ENCODE measurements at regions not wholly inside any gene's neighbourhood (a gene's known extent, or its start where the extent isn't known, plus 50 kb on each side); places are given as distances from the start of the nearest gene placed in this dataset.

DNA sequence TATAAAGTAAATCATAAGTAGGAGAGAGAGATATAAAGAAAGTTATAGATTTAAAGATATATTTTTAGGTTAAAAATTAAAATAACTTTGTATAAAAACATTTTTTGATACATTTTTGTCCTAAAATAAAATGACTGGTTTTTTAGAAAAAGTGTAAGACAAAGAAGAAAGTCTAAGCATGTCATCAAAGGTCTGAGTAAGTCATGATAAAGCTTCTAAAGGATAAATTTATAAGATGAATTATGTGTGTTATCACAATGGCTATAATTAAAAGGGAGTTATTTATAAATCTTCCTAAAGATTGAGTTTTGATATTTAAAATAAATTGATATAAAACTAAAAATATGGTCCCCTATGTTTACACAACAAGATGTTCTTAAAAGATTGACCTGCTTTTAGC is 370.9 kb downstream of the PTPRU start:
- TF ChIP-seq, protein P1, sequence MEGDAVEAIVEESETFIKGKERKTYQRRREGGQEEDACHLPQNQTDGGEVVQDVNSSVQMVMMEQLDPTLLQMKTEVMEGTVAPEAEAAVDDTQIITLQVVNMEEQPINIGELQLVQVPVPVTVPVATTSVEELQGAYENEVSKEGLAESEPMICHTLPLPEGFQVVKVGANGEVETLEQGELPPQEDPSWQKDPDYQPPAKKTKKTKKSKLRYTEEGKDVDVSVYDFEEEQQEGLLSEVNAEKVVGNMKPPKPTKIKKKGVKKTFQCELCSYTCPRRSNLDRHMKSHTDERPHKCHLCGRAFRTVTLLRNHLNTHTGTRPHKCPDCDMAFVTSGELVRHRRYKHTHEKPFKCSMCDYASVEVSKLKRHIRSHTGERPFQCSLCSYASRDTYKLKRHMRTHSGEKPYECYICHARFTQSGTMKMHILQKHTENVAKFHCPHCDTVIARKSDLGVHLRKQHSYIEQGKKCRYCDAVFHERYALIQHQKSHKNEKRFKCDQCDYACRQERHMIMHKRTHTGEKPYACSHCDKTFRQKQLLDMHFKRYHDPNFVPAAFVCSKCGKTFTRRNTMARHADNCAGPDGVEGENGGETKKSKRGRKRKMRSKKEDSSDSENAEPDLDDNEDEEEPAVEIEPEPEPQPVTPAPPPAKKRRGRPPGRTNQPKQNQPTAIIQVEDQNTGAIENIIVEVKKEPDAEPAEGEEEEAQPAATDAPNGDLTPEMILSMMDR (IDR thresholded peaks at IDR 0.05 in 4 of 5, conservative IDR thresholded peaks at IDR 0.05 in 1 of 5) = no peak
- no peak for TF ChIP-seq POLR2A (IDR thresholded peaks at IDR 0.05)

All from gastrocnemius medialis (tissue), 4 donors.